ENCODE measurements at regions not wholly inside any gene's neighbourhood (a gene's known extent, or its start where the extent isn't known, plus 50 kb on each side); places are given as distances from the start of the nearest gene placed in this dataset.

DNA sequence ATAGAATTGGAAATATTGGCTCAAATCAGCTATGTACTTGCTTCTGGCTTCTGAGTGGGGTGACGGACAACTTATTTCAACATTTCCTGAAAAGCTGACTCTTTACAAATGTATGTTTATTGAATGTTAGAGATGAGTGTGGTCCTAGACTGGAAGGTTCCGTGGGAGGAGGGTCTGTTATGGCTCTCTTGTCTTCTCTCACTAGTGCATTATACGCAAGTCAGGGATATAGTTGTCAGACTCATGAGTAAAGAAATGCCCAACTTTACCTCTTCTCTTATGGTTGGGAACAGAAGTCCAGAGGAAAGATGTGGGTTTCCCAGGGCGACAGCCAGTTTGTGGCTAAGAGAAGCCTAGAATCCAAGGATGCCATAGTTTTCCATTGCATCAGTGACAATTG, 839.3 kb upstream of the WWC1 start:
- no peak overlapping the region for H3K4me3 ChIP-seq (replicated peaks; ENCODE audit: low read depth, low read length)
- TF ChIP-seq, protein P1, sequence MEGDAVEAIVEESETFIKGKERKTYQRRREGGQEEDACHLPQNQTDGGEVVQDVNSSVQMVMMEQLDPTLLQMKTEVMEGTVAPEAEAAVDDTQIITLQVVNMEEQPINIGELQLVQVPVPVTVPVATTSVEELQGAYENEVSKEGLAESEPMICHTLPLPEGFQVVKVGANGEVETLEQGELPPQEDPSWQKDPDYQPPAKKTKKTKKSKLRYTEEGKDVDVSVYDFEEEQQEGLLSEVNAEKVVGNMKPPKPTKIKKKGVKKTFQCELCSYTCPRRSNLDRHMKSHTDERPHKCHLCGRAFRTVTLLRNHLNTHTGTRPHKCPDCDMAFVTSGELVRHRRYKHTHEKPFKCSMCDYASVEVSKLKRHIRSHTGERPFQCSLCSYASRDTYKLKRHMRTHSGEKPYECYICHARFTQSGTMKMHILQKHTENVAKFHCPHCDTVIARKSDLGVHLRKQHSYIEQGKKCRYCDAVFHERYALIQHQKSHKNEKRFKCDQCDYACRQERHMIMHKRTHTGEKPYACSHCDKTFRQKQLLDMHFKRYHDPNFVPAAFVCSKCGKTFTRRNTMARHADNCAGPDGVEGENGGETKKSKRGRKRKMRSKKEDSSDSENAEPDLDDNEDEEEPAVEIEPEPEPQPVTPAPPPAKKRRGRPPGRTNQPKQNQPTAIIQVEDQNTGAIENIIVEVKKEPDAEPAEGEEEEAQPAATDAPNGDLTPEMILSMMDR (IDR thresholded peaks at IDR 0.05; ENCODE audit: low read depth, low read length, missing control alignments), result no peak
- DNase-seq (ENCODE audit: extremely low read depth, low read depth), result no peak

GRCh38 chr5:167453246-167454030, 838.0 kb upstream of the WWC1 start:
- no peak for DNase-seq (ENCODE audit: extremely low read depth, low read depth)
- H3K4me3 ChIP-seq (replicated peaks; ENCODE audit: low read depth, low read length), result no peak overlapping the region
- TF ChIP-seq, protein P1 (IDR thresholded peaks at IDR 0.05; ENCODE audit: low read depth, low read length, missing control alignments), result no peak

DNA sequence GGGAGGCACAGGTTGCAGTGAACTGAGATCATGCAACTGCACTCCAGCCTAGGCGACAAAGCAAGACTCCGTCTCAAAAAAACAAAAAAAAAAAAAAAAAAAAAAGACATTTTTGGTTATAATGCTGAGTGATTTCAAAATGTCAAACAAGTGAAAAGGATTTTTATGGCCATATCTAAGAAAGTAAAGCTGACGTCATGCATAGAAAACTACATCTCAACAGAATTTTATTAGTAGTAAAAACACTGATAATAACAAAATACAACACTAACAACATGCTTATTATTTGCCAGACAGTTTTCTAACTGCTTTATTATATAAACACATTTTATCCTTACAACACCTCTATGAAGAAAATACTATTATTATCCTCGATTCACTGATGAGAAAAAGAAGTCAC, 833.0 kb upstream of the WWC1 start:
- TF ChIP-seq, protein P1 (IDR thresholded peaks at IDR 0.05; ENCODE audit: low read depth, low read length, missing control alignments), result no peak
- DNase-seq (ENCODE audit: extremely low read depth, low read depth), result no peak
- no peak overlapping the region for H3K4me3 ChIP-seq (replicated peaks; ENCODE audit: low read depth, low read length)

GRCh38 chr5:167460449-167461020, 830.9 kb upstream of the WWC1 start:
- no peak overlapping the region for H3K4me3 ChIP-seq (replicated peaks; ENCODE audit: low read depth, low read length)
- DNase-seq (ENCODE audit: extremely low read depth, low read depth), result no peak
- TF ChIP-seq, protein P1 (IDR thresholded peaks at IDR 0.05; ENCODE audit: low read depth, low read length, missing control alignments), result no peak

GRCh38 chr5:167463939-167464338, 827.5 kb upstream of the WWC1 start:
- TF ChIP-seq, protein P1 (IDR thresholded peaks at IDR 0.05; ENCODE audit: low read depth, low read length, missing control alignments), result no peak
- no peak overlapping the region for H3K4me3 ChIP-seq (replicated peaks; ENCODE audit: low read depth, low read length)
- no peak for DNase-seq (ENCODE audit: extremely low read depth, low read depth)

GRCh38 chr5:167466992-167467391, 824.5 kb upstream of the WWC1 start:
- H3K4me3 ChIP-seq (replicated peaks; ENCODE audit: low read depth, low read length), result no peak overlapping the region
- DNase-seq (ENCODE audit: extremely low read depth, low read depth), result no peak
- TF ChIP-seq, protein P1 (IDR thresholded peaks at IDR 0.05; ENCODE audit: low read depth, low read length, missing control alignments), result no peak
